NK-92 (cell line): ENCODE measurements at regions not wholly inside any gene's neighbourhood (a gene's known extent, or its start where the extent isn't known, plus 50 kb on each side); places are given as distances from the start of the nearest gene placed in this dataset.

Experiments used
- DNase-seq: peaks from one replicate; lab custom pipeline; 2025; ENCODE audit not compliant: unreplicated experiment; lab: John Stamatoyannopoulos, UW

GRCh38 chr2:64704161-64704560 lies 50.4 kb upstream of the SERTAD2 start:
- no peak for DNase-seq

- no peak for DNase-seq
These were observed 51.3 kb upstream of the SERTAD2 start for GRCh38 chr2:64704996-64705395.

GRCh38 chr2:64707276-64707675 lies 53.6 kb upstream of the SERTAD2 start:
- no peak for DNase-seq

GRCh38 chr2:64708829-64709228 lies 55.1 kb upstream of the SERTAD2 start:
- DNase-seq, result no peak

- DNase-seq, result no peak
These were observed 57.6 kb upstream of the SERTAD2 start for GRCh38 chr2:64711252-64711800.

- no peak for DNase-seq
These were observed 60.0 kb upstream of the SERTAD2 start for GRCh38 chr2:64713686-64714085.

GRCh38 chr2:64716569-64716968 lies 62.9 kb upstream of the SERTAD2 start:
- DNase-seq, result no peak

- DNase-seq, result no peak
These were observed 64.7 kb upstream of the SERTAD2 start for GRCh38 chr2:64718250-64718885.

- no peak for DNase-seq
These were observed 67.0 kb upstream of the SERTAD2 start for GRCh38 chr2:64720535-64721319.

- no peak for DNase-seq
These were observed 67.6 kb upstream of the SERTAD2 start for GRCh38 chr2:64721320-64721623.

GRCh38 chr2:64722291-64723044 lies 68.8 kb upstream of the SERTAD2 start:
- no peak for DNase-seq

- no peak for DNase-seq
These were observed 73.5 kb upstream of the SERTAD2 start for GRCh38 chr2:64727013-64727767.

- DNase-seq, result no peak
These were observed 74.2 kb upstream of the SERTAD2 start for GRCh38 chr2:64727843-64728463.

- no peak for DNase-seq
These were observed 77.0 kb upstream of the SERTAD2 start for GRCh38 chr2:64730551-64731262.

- DNase-seq, result no peak
These were observed 77.5 kb upstream of the SERTAD2 start for GRCh38 chr2:64731263-64731643.

- no peak for DNase-seq
These were observed 78.0 kb upstream of the SERTAD2 start for GRCh38 chr2:64731746-64732145.

- no peak for DNase-seq
These were observed 78.4 kb upstream of the SERTAD2 start for GRCh38 chr2:64732146-64732545.

- DNase-seq, result no peak
These were observed 81.8 kb upstream of the SERTAD2 start for GRCh38 chr2:64735504-64735903.

GRCh38 chr2:64737547-64737946 lies 83.8 kb upstream of the SERTAD2 start:
- DNase-seq, result no peak

GRCh38 chr2:64738026-64738425 lies 84.3 kb upstream of the SERTAD2 start:
- no peak for DNase-seq
